CD14-positive monocyte (primary cell): ENCODE measurements at regions not wholly inside any gene's neighbourhood (a gene's known extent, or its start where the extent isn't known, plus 50 kb on each side); places are given as distances from the start of the nearest gene placed in this dataset.

ENCODE experiments used
- DNase-seq, 3 donors: peaks; one replicate each; pipeline ENCODE4 v3.0.0-alpha.2; 2011 to 2022
- H2AFZ ChIP-seq: 2 replicates; pipeline ENCODE4 v1.6.0; 2012; ENCODE audit warnings: mild to moderate bottlenecking, low read depth, low read length, inconsistent platforms; ENCODE audit not compliant: insufficient read depth, poor library complexity, severe bottlenecking
- H3K27ac ChIP-seq, 2 donors: 1 replicate in 1 of 2; 2 replicates in 1 of 2; pipeline ENCODE4 v1.5.1; 2012 to 2013; ENCODE audit warnings: low read length in 2 of 2, control low read depth in 1 of 2, inconsistent platforms in 1 of 2, low read depth in 1 of 2, mild to moderate bottlenecking in 1 of 2
- H3K27me3 ChIP-seq, 2 donors: one replicate each; pipeline versions ENCODE4 v1.6.0 to v1.6.1; 2011 to 2013; ENCODE audit warnings: low read length in 2 of 2; ENCODE audit not compliant: control insufficient read depth in 2 of 2, insufficient read depth in 2 of 2
- H3K36me3 ChIP-seq, 2 donors: replicated peaks in 1 of 2; 1 replicate in 1 of 2; 2 replicates in 1 of 2; pipeline versions ENCODE4 v1.5.1 to v1.6.1; 2012 to 2013; ENCODE audit warnings: low read length in 2 of 2, control low read depth in 1 of 2, inconsistent platforms in 1 of 2, mild to moderate bottlenecking in 1 of 2; ENCODE audit not compliant: insufficient read depth in 2 of 2, control insufficient read depth in 1 of 2
- H3K4me1 ChIP-seq, 2 donors: 1 replicate in 1 of 2; 2 replicates in 1 of 2; pipeline versions ENCODE4 v1.5.1 to v1.6.1; 2012 to 2013; ENCODE audit warnings: low read length in 2 of 2, control low read depth in 1 of 2, inconsistent platforms in 1 of 2, mild to moderate bottlenecking in 1 of 2, moderate library complexity in 1 of 2; ENCODE audit not compliant: insufficient read depth in 2 of 2, control insufficient read depth in 1 of 2
- H3K4me2 ChIP-seq: replicated peaks from 2 replicates; pipeline ENCODE3; 2012; ENCODE audit warnings: low read length, moderate library complexity, mild to moderate bottlenecking; ENCODE audit not compliant: poor library complexity, severe bottlenecking; ENCODE audit errors: extremely low read depth
- H3K4me3 ChIP-seq, 3 experiments: fragments of 200-600 bp in 1 of 3; sonication (generic) in 1 of 3; replicated peaks in 1 of 3; 1 replicate in 2 of 3; 2 replicates in 1 of 3; pipeline ENCODE4 v1.5.1; 2011 to 2013; ENCODE audit warnings: low read length in 3 of 3, mild to moderate bottlenecking in 3 of 3, control low read depth in 2 of 3, low read depth in 2 of 3, inconsistent platforms in 1 of 3, moderate library complexity in 1 of 3
- H3K79me2 ChIP-seq: 2 replicates; pipeline ENCODE4 v1.6.0; 2012; ENCODE audit warnings: mild to moderate bottlenecking, control low read depth, inconsistent platforms, low read length, moderate library complexity; ENCODE audit not compliant: insufficient read depth
- H3K9ac ChIP-seq: 2 replicates; pipeline ENCODE4 v1.6.0; 2017; ENCODE audit warnings: low read length, mild to moderate bottlenecking; ENCODE audit not compliant: insufficient read depth, poor library complexity, severe bottlenecking
- H3K9me3 ChIP-seq, 2 donors: replicated peaks in 1 of 2; 1 replicate in 1 of 2; 2 replicates in 1 of 2; pipeline versions ENCODE4 v1.5.1 to v1.6.1; 2012 to 2013; ENCODE audit warnings: low read length in 2 of 2, control low read depth in 1 of 2; ENCODE audit not compliant: control insufficient read depth in 1 of 2, insufficient read depth in 1 of 2
- H4K20me1 ChIP-seq: 2 replicates; pipeline ENCODE4 v1.6.0; 2012; ENCODE audit warnings: mild to moderate bottlenecking, low read length, control low read depth, moderate library complexity; ENCODE audit not compliant: insufficient read depth
- H3K27ac Mint-ChIP-seq, 7 donors: one replicate each; pipeline ENCODE4 v1.8.0; 2020; ENCODE audit warnings: mild to moderate bottlenecking in 7 of 7, mixed read lengths in 7 of 7, moderate library complexity in 6 of 7, inconsistent platforms in 2 of 7
- H3K27me3 Mint-ChIP-seq, 3 donors: one replicate each; pipeline ENCODE4 v1.8.0; 2021 to 2022; ENCODE audit warnings: low read depth in 3 of 3, mild to moderate bottlenecking in 3 of 3, mixed read lengths in 3 of 3, moderate library complexity in 3 of 3, inconsistent platforms in 1 of 3
- H3K36me3 Mint-ChIP-seq, 2 donors: one replicate each; pipeline ENCODE4 v1.8.0; 2020; ENCODE audit warnings: mixed read lengths in 2 of 2, inconsistent platforms in 1 of 2, mild to moderate bottlenecking in 1 of 2
- H3K4me1 Mint-ChIP-seq: one replicate; pipeline ENCODE4 v1.8.0; 2020; ENCODE audit warnings: mild to moderate bottlenecking, mixed read lengths
- H3K4me3 Mint-ChIP-seq, 2 donors: one replicate each; pipeline ENCODE4 v1.8.0; 2020; ENCODE audit warnings: mild to moderate bottlenecking in 2 of 2, mixed read lengths in 2 of 2, moderate library complexity in 1 of 2
- H3K9me3 Mint-ChIP-seq, 7 donors: one replicate each; pipeline ENCODE4 v1.8.0; 2020 to 2022; ENCODE audit warnings: mixed read lengths in 7 of 7, mild to moderate bottlenecking in 6 of 7, moderate library complexity in 6 of 7, inconsistent platforms in 2 of 7
- CTCF ChIP-seq: fragments of 200-600 bp; IDR thresholded peaks from one replicate; pipeline ENCODE4 v1.8.0; 2022; ENCODE audit warnings: antibody characterized with exemption, mild to moderate bottlenecking
- WGBS: methylation state at CpG from one replicate; pipeline ENCODE4 v1.1.5; 2013; ENCODE audit warnings: missing lambda C conversion rate; ENCODE audit not compliant: insufficient coverage; 5-methylcytosine and 5-hydroxymethylcytosine counted together
- intact Hi-C, 2 donors: fragments of 100-400 bp; cut with micrococcal nuclease; formaldehyde crosslinking; loops; one replicate each; pipeline versions ENCODE4 v1.15.0 to v1.15.1; 2023

GRCh38 chr7:156153590-156153989 lies 341.3 kb upstream of the SHH start:
- Mint-ChIP-seq H3K27ac (no peak overlapping the region), H3K36me3 (no peaks in the 10 kb centered on the region), H3K9me3 (peaks cover 0 to 8% (median 3%) of the 10 kb centered on the region in 7 donors), H3K27me3 (peaks cover 0 to 4% (median 4%) of the 10 kb centered on the region in 3 donors), H3K4me1 (no peaks in the 10 kb centered on the region), H3K4me3 (no peak overlapping the region)
- 91% methylated on average over 6 of the region's 8 CpGs for WGBS
- Histone ChIP-seq H3K4me2 (no peak overlapping the region), H3K36me3 (no peaks in the 10 kb centered on the region), H3K4me1 (no peaks in the 10 kb centered on the region), H2AFZ (no peak overlapping the region), H3K79me2 (no peaks in the 10 kb centered on the region), H3K27me3 (no peaks in the 10 kb centered on the region), H3K4me3 (no peak overlapping the region), H3K9me3 (peaks cover 0 to 8% of the 10 kb centered on the region in 2 donors), H3K9ac (no peak overlapping the region), H4K20me1 (no peaks in the 10 kb centered on the region), H3K27ac (no peak overlapping the region)
- no peak for TF ChIP-seq CTCF
- intact Hi-C loops, result no loop called here
- DNase-seq, result no peak

GRCh38 chr7:156152390-156152789 lies 340.1 kb upstream of the SHH start:
- WGBS, result 100% methylated on average over 2 of the region's 6 CpGs

More at GRCh38 chr7:156152390-156152789, 340.1 kb upstream of the SHH start:
- Histone ChIP-seq H3K4me1 (no peaks in the 10 kb centered on the region), H3K79me2 (no peaks in the 10 kb centered on the region), H4K20me1 (no peaks in the 10 kb centered on the region), H3K4me3 (no peak overlapping the region), H3K9ac (no peak overlapping the region), H3K4me2 (no peak overlapping the region), H2AFZ (no peak overlapping the region), H3K9me3 (peaks cover 0 to 8% of the 10 kb centered on the region in 2 donors), H3K27me3 (no peaks in the 10 kb centered on the region), H3K27ac (no peak overlapping the region), H3K36me3 (no peaks in the 10 kb centered on the region)
- intact Hi-C loops, result no loop called here
- peaks cover 0 to 8% (median 3%) of the 10 kb centered on the region in 7 donors for H3K9me3 Mint-ChIP-seq
- H3K27me3 Mint-ChIP-seq, result peaks cover 0 to 5% (median 4%) of the 10 kb centered on the region in 3 donors
- DNase-seq, result no peak
- no peak overlapping the region for H3K4me3 Mint-ChIP-seq
- H3K4me1 Mint-ChIP-seq, result no peaks in the 10 kb centered on the region
- H3K36me3 Mint-ChIP-seq, result no peaks in the 10 kb centered on the region
- no peak overlapping the region for H3K27ac Mint-ChIP-seq
- TF ChIP-seq CTCF, result no peak
